ENCODE measurements at regions not wholly inside any gene's neighbourhood (a gene's known extent, or its start where the extent isn't known, plus 50 kb on each side); places are given as distances from the start of the nearest gene placed in this dataset.

DNA sequence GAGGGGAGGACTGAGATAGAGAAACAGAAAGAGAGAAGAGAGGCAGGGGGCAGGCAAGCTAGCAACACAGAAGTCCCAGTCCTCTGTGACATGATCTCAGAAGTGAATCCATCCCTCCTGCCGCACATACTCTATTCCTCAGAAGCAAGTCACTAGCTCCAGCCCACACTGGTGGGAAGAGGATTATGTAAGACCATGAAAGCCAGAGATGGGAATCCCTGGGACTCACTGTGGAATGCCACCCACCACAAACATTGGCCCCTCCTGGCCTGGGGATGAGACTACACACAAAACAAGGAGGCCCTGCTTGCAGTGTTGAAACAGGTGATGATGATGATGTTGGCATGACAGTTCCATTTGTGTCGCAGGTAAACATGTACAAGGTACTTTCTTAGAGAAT, 419.9 kb downstream of the IRS2 start:
- H3K4me1 ChIP-seq: no peaks in the 10 kb centered on the region

DNA sequence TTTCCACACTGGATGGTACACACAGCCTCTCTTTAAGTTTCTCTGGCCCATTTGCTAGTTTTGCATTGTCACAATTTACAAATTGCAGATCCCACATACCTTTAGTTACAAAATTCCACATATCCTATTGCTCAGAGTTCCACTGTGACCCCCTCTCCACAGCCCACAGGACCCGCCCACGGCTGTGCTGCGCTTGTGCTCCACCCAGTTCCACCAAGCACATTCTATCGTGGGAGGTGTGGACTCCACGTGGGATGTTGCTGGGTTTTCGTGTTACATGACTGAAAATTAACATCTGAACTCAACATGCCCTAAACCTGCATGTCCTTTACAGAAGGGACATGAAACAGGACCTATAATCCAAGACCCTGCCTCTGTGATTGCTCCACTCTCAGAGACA, 423.0 kb downstream of the IRS2 start:
- Histone ChIP-seq H3K27me3 (no peaks in the 10 kb centered on the region), H3K4me3 (no peak overlapping the region), H4K20me1 (no peaks in the 10 kb centered on the region), H3K9ac (no peak overlapping the region), H3K9me3 (peaks cover 10% of the 10 kb centered on the region; the same call in 1 of the 2 replicates), H3K27ac (no peak overlapping the region), H3K4me2 (no peak overlapping the region), H3K36me3 (no peaks in the 10 kb centered on the region), H3K4me1 (no peaks in the 10 kb centered on the region)
- TF ChIP-seq Cebpa-rat (IDR thresholded peaks at IDR 0.05): no peak

More for the DNA sequence above, 419.9 kb downstream of the IRS2 start:
- H3K27ac ChIP-seq: no peak overlapping the region
- no peaks in the 10 kb centered on the region for H3K36me3 ChIP-seq
- H4K20me1 ChIP-seq: no peaks in the 10 kb centered on the region
- TF ChIP-seq Cebpa-rat (IDR thresholded peaks at IDR 0.05): no peak
- H3K4me2 ChIP-seq: no peak overlapping the region
- no peak overlapping the region for H3K9ac ChIP-seq
- H3K4me3 ChIP-seq: no peak overlapping the region
- H3K27me3 ChIP-seq: no peaks in the 10 kb centered on the region
- peaks cover 10% of the 10 kb centered on the region; the same call in 1 of the 2 replicates for H3K9me3 ChIP-seq

- H3K27me3 ChIP-seq: no peaks in the 10 kb centered on the region
- peaks cover 10% of the 10 kb centered on the region; the same call in 1 of the 2 replicates for H3K9me3 ChIP-seq
- no peak overlapping the region for H3K9ac ChIP-seq
- H3K4me1 ChIP-seq: no peaks in the 10 kb centered on the region
- H3K4me3 ChIP-seq: no peak overlapping the region
- H3K4me2 ChIP-seq: no peak overlapping the region
- H3K27ac ChIP-seq: no peak overlapping the region
- TF ChIP-seq Cebpa-rat (IDR thresholded peaks at IDR 0.05): no peak
- no peaks in the 10 kb centered on the region for H3K36me3 ChIP-seq
- H4K20me1 ChIP-seq: no peaks in the 10 kb centered on the region
These were observed 423.8 kb downstream of the IRS2 start for GRCh38 chr13:109362616-109363015.

DNA sequence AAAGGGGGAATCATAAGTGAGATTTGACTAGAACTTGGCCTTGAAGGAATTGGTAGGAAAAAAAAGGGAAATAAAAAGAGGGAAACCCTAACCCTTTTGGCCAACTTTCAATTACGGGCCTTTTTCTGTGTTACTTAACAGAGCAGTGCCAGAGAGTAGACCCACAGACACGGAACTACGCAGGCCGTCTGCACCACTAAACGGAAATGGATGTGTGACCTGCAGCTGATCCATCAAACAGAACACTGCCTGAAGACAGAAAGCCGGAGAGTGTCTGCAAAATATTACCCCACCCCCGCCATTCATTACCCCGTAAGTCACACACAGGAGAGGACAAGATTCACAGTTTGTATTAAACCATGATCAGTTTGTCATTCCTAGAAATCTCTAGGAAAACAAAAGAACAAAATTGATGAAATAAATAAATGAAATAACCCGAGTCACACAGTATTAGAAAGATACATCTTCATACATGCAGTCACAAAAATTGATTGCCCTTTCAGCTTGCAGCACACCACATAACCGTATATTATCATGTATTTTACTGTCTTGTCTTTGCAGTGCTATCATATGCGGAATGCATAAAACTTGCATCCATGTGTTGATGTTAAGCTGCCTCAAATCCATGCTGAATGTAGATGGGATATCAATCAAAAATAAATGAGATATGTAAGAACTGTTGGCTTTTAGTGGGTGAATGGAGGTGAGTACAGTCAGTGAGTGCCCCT, 424.7 kb downstream of the IRS2 start:
- H3K27ac ChIP-seq: no peak overlapping the region
- TF ChIP-seq Cebpa-rat (IDR thresholded peaks at IDR 0.05): no peak

DNA sequence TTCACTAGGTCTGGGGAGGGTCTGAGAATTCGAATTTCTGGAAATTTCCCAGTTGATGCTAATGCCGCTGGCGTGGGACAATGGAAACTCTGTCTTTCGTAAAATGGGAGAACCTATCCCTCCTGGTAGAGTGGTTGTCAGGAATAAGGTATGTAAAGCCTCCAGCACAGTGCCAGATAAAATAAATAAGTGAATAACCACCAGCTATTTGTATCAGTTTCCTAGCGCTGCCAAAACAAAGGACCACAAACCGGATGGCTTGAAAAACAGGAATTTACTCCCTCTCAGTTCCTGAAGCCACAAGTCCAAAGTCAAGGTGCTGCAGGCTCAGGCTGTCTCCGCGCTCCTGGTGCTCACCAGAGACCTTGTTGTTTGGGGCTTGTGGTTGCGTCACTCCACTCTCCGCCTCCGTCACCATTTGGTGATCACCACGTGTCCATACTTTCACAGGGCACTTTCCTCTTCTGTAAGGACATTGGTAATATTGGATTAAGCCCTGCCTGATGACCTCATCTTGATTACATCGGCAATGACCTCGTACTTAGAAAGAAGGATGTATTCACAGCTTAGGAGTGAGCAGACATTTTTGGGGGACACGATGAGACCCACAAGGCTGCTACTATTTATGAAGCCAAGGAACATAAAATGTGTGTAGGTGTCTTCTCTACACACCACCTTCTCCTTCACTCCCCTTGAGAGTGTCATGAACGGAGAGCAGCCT, 428.5 kb downstream of the IRS2 start:
- TF ChIP-seq Cebpa-rat (IDR thresholded peaks at IDR 0.05): no peak
- H3K4me3 ChIP-seq: no peak overlapping the region
- no peaks in the 10 kb centered on the region for H4K20me1 ChIP-seq
- no peak overlapping the region for H3K9ac ChIP-seq
- no peaks in the 10 kb centered on the region for H3K4me1 ChIP-seq
- H3K9me3 ChIP-seq: no peaks in the 10 kb centered on the region
- no peaks in the 10 kb centered on the region for H3K36me3 ChIP-seq
- H3K27me3 ChIP-seq: no peaks in the 10 kb centered on the region
- H3K4me2 ChIP-seq: no peak overlapping the region
- H3K27ac ChIP-seq: no peak overlapping the region

More for the DNA sequence above, 424.7 kb downstream of the IRS2 start:
- Histone ChIP-seq H3K4me1 (no peaks in the 10 kb centered on the region), H3K4me3 (no peak overlapping the region), H3K9ac (no peak overlapping the region), H3K4me2 (no peak overlapping the region), H4K20me1 (no peaks in the 10 kb centered on the region), H3K27me3 (no peaks in the 10 kb centered on the region), H3K36me3 (no peaks in the 10 kb centered on the region), H3K9me3 (peaks cover 10% of the 10 kb centered on the region; the same call in 1 of the 2 replicates)

DNA sequence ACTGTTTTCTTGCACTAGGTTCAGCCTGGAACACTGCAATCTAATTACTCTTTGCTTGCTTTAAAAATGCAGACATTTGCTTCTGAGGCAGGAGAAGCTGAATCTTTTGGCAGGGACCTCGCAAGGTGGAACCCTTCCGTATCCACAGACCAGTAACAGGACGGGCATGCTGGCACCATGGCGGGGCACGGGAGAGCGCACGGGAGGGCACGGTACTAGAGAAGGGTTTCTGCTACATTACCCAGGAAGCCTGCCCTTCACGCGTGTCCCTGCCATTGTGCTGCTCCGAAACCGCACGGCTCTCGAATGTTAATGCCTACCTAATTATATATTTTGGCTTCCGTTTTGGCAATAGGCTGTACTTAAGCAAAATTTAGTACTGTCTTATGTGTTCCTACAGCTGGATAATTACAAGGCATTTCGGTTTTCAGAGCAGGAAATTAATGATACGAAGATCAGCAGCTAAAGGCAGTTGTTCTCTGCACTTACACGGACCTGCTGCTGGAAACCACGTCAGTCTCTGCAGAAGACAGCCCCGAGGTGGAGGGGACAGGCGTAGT, 430.4 kb downstream of the IRS2 start:
- no peaks in the 10 kb centered on the region for H3K9me3 ChIP-seq
- H3K4me2 ChIP-seq: no peak overlapping the region
- H3K9ac ChIP-seq: no peak overlapping the region
- H3K27ac ChIP-seq: no peak overlapping the region
- no peaks in the 10 kb centered on the region for H3K4me1 ChIP-seq
- no peak for TF ChIP-seq Cebpa-rat (IDR thresholded peaks at IDR 0.05)
- H3K27me3 ChIP-seq: no peaks in the 10 kb centered on the region
- no peak overlapping the region for H3K4me3 ChIP-seq
- H3K36me3 ChIP-seq: no peaks in the 10 kb centered on the region
- H4K20me1 ChIP-seq: no peaks in the 10 kb centered on the region

DNA sequence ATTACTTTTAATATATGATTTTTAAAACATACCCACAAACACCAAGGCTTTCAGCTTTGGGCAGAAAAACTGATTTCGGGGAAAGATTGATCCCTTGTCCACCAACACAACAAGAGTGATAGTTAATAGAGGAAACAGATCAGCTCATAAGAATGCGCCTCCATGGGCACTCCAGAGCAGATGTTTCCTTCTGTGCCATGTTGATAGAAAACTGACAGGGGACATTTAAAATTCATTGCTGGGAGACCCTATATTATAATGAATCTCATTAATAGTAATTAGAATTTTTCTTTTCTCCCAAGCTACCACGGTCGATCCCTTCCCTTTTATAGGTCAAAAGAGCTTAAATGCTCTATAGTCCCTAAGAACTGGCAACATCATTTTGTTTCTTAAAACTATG, 431.2 kb downstream of the IRS2 start:
- Histone ChIP-seq H3K9ac (no peak overlapping the region), H3K9me3 (no peaks in the 10 kb centered on the region)

GRCh38 chr13:109351236-109351635, 435.1 kb downstream of the IRS2 start:
- no peak overlapping the region for H3K4me2 ChIP-seq
- no peak overlapping the region for H3K4me3 ChIP-seq
- no peak overlapping the region for H3K27ac ChIP-seq
- H3K36me3 ChIP-seq: no peaks in the 10 kb centered on the region
- H3K9ac ChIP-seq: no peak overlapping the region
- no peaks in the 10 kb centered on the region for H3K9me3 ChIP-seq
- no peaks in the 10 kb centered on the region for H3K27me3 ChIP-seq
- no peaks in the 10 kb centered on the region for H4K20me1 ChIP-seq
- H3K4me1 ChIP-seq: no peaks in the 10 kb centered on the region
- no peak for TF ChIP-seq Cebpa-rat (IDR thresholded peaks at IDR 0.05)

More for the DNA sequence above, 431.2 kb downstream of the IRS2 start:
- no peak for TF ChIP-seq Cebpa-rat (IDR thresholded peaks at IDR 0.05)
- Histone ChIP-seq H3K27ac (no peak overlapping the region), H3K27me3 (no peaks in the 10 kb centered on the region), H3K4me3 (no peak overlapping the region), H3K4me1 (no peaks in the 10 kb centered on the region), H4K20me1 (no peaks in the 10 kb centered on the region), H3K4me2 (no peak overlapping the region), H3K36me3 (no peaks in the 10 kb centered on the region)

DNA sequence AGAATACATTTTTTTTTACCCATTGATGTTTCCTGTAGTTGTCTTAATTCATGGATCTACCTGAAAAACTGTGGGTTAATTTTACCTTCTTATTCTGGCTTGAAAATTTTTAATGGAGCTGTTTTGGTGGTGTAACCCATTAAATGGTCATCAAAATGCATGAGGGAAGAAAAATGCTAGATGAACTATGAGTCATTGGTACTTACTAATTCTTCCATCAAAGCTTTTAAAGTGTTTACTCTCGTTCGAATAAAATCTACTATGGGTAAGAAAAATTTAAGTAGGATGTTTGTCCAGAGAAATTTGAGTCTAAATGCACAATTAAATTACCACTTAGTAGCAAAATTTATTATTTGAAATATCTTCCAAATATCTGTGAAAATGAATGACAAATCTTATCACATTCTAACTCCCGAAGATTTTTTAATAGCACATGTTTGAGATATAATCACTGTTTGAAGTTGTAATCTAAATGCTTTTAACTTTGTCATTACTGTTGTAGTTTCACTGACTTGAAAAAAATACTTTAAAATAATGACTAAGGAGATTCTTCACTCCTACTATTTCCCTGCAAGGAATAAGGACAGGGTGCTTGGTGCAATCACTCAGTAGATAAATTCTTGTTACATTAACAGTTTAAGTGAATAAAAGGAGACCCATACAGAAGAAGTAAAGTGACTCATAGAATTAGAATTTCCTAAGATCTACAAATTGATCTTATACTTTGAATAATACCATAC, 437.7 kb downstream of the IRS2 start:
- Histone ChIP-seq H3K36me3 (no peaks in the 10 kb centered on the region), H4K20me1 (no peaks in the 10 kb centered on the region), H3K4me2 (no peak overlapping the region), H3K4me1 (no peaks in the 10 kb centered on the region), H3K9ac (no peak overlapping the region), H3K9me3 (no peaks in the 10 kb centered on the region), H3K27me3 (no peaks in the 10 kb centered on the region), H3K27ac (no peak overlapping the region), H3K4me3 (no peak overlapping the region)
- TF ChIP-seq Cebpa-rat (IDR thresholded peaks at IDR 0.05): no peak

Measured in BLaER1 (cell line).